ENCODE measurements at regions not wholly inside any gene's neighbourhood (a gene's known extent, or its start where the extent isn't known, plus 50 kb on each side); places are given as distances from the start of the nearest gene placed in this dataset.

DNA sequence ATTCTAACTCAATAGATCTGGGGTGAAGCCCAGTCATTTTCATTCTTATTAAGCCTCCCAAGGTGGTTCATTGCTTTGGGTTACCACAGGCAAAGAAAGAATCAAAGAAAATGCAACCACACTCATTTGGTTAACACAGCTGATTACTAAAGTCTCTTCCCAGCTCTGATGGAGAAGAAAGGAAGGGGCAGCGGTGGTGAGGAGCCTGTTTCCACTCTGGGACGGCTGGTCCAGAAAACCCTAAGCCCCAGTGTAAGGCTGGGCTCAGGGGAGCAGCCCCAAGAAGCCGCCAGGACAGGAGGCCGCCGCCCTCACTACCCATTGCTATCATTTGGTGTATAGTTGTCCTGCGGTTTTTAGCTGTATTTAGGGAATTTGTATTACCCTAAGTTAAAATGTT, 226.9 kb downstream of the CD83 start:
- TF ChIP-seq, protein P1, sequence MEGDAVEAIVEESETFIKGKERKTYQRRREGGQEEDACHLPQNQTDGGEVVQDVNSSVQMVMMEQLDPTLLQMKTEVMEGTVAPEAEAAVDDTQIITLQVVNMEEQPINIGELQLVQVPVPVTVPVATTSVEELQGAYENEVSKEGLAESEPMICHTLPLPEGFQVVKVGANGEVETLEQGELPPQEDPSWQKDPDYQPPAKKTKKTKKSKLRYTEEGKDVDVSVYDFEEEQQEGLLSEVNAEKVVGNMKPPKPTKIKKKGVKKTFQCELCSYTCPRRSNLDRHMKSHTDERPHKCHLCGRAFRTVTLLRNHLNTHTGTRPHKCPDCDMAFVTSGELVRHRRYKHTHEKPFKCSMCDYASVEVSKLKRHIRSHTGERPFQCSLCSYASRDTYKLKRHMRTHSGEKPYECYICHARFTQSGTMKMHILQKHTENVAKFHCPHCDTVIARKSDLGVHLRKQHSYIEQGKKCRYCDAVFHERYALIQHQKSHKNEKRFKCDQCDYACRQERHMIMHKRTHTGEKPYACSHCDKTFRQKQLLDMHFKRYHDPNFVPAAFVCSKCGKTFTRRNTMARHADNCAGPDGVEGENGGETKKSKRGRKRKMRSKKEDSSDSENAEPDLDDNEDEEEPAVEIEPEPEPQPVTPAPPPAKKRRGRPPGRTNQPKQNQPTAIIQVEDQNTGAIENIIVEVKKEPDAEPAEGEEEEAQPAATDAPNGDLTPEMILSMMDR (IDR thresholded peaks at IDR 0.05): no peak
- TF ChIP-seq POLR2A (IDR thresholded peaks at IDR 0.05): no peak

Measured in body of pancreas (tissue), 4 donors.